H1 (cell line): ENCODE measurements at regions not wholly inside any gene's neighbourhood (a gene's known extent, or its start where the extent isn't known, plus 50 kb on each side); places are given as distances from the start of the nearest gene placed in this dataset.

ENCODE experiments used
- CTCF ChIA-PET: fragments of 300-600 bp; sonication (Branson Sonifier 250); formaldehyde crosslinking; loops from one replicate; lab custom pipeline; 2021; ENCODE audit not compliant: partially characterized antibody; lab: Charles Lee
- POLR2A ChIA-PET: fragments of 300-600 bp; sonication (Branson Sonifier 250); formaldehyde crosslinking; loops from one replicate; lab custom pipeline; 2021; ENCODE audit warnings: inconsistent platforms; ENCODE audit not compliant: partially characterized antibody; lab: Charles Lee
- DNase-seq, 2 experiments: peaks; one replicate each; pipeline versions ENCODE4 v3.0.0 to v3.0.0-alpha.2; 2010 to 2022; ENCODE audit warnings: low spot score in 2 of 2, low read depth in 1 of 2, mixed read lengths in 1 of 2
- FAIRE-seq: peaks from 2 replicates; lab custom pipeline; 2011; peaks lifted over from hg19 to GRCh38; lab: Jason Lieb, UNC
- H2AFZ ChIP-seq: 2 replicates; pipeline ENCODE4 v1.8.1; 2012; ENCODE audit warnings: low read length, inconsistent platforms
- H2AK5ac ChIP-seq: 2 replicates; pipeline ENCODE4 v1.6.1; 2013; ENCODE audit warnings: low read depth, low read length
- H2BK120ac ChIP-seq: replicated peaks from 2 replicates; pipeline ENCODE3; 2013; ENCODE audit warnings: low read depth, low read length, inconsistent platforms
- H2BK12ac ChIP-seq: 2 replicates; pipeline ENCODE4 v1.6.1; 2013; ENCODE audit warnings: low read depth, low read length
- H2BK15ac ChIP-seq: 2 replicates; pipeline ENCODE4 v1.6.1; 2013; ENCODE audit warnings: low read length
- H2BK20ac ChIP-seq: 2 replicates; pipeline ENCODE4 v1.6.1; 2013; ENCODE audit warnings: low read length
- H2BK5ac ChIP-seq: 2 replicates; pipeline ENCODE4 v1.6.1; 2013; ENCODE audit warnings: low read depth, low read length
- H3K14ac ChIP-seq: 2 replicates; pipeline ENCODE4 v1.6.1; 2013; ENCODE audit warnings: inconsistent platforms; ENCODE audit not compliant: insufficient read length
- H3K18ac ChIP-seq: 2 replicates; pipeline ENCODE4 v1.6.1; 2013; ENCODE audit warnings: low read length; ENCODE audit errors: extremely low read depth
- H3K23ac ChIP-seq: 2 replicates; pipeline ENCODE4 v1.6.1; 2013; ENCODE audit warnings: inconsistent platforms; ENCODE audit not compliant: insufficient read length
- H3K23me2 ChIP-seq: 2 replicates; pipeline ENCODE4 v1.6.1; 2013; ENCODE audit warnings: low read depth, low read length
- H3K27ac ChIP-seq: 2 replicates; pipeline ENCODE4 v1.6.1; 2011; ENCODE audit warnings: low read depth, low read length, inconsistent platforms
- H3K27me3 ChIP-seq, 4 experiments: replicated peaks in 1 of 4; 1 replicate in 1 of 4; 2 replicates in 3 of 4; pipeline versions ENCODE4 v1.6.1 to v1.8.1; 2011 to 2013; ENCODE audit warnings: low read length in 3 of 4, mild to moderate bottlenecking in 3 of 4, inconsistent platforms in 2 of 4, mixed read lengths in 2 of 4, moderate library complexity in 1 of 4; ENCODE audit not compliant: control insufficient read depth in 3 of 4, insufficient read depth in 3 of 4; ENCODE audit errors: extremely low read depth in 1 of 4
- H3K36me3 ChIP-seq, 4 experiments: 2 replicates each; pipeline versions ENCODE4 v1.6.1 to v1.8.1; 2011 to 2013; ENCODE audit warnings: mild to moderate bottlenecking in 4 of 4, low read length in 3 of 4, moderate library complexity in 2 of 4, control low read depth in 1 of 4, inconsistent platforms in 1 of 4; ENCODE audit not compliant: insufficient read depth in 4 of 4, control insufficient read depth in 2 of 4
- H3K4ac ChIP-seq: replicated peaks from 2 replicates; pipeline ENCODE3; 2013; ENCODE audit warnings: low read length, low read depth, mixed read lengths, inconsistent platforms; ENCODE audit not compliant: insufficient read length
- H3K4me1 ChIP-seq, 4 experiments: replicated peaks in 1 of 4; 1 replicate in 1 of 4; 2 replicates in 3 of 4; pipeline versions ENCODE4 v1.6.1 to v1.8.1; 2011 to 2013; ENCODE audit warnings: low read length in 3 of 4, inconsistent platforms in 2 of 4, mixed read lengths in 1 of 4; ENCODE audit not compliant: insufficient read depth in 4 of 4, control insufficient read depth in 3 of 4
- H3K4me2 ChIP-seq, 2 experiments: 2 replicates each; pipeline versions ENCODE4 v1.6.1 to v1.8.1; 2011 to 2013; ENCODE audit warnings: low read depth in 2 of 2, low read length in 2 of 2, control low read depth in 1 of 2, inconsistent platforms in 1 of 2, mild to moderate bottlenecking in 1 of 2; ENCODE audit not compliant: insufficient read depth in 1 of 2
- H3K4me3 ChIP-seq, 4 experiments: fragments of 200-600, 300-600 bp in 1 of 4; sonication (generic), shearing (Covaris generic), sonication (Bioruptor Twin) in 1 of 4; 2 replicates each; pipeline versions ENCODE4 v1.5.1 to v1.8.1; 2011 to 2016; ENCODE audit warnings: low read length in 4 of 4, low read depth in 3 of 4, control low read depth in 2 of 4, inconsistent platforms in 2 of 4, mild to moderate bottlenecking in 2 of 4, mixed read lengths in 1 of 4, moderate library complexity in 1 of 4; ENCODE audit not compliant: insufficient read depth in 2 of 4; ENCODE audit errors: extremely low read depth in 1 of 4
- H3K56ac ChIP-seq: replicated peaks from 2 replicates; pipeline ENCODE3; 2013; ENCODE audit warnings: low read depth, mild to moderate bottlenecking, mixed read lengths, low read length, inconsistent platforms; ENCODE audit not compliant: insufficient read length
- H3K79me1 ChIP-seq: 2 replicates; pipeline ENCODE4 v1.6.1; 2013; ENCODE audit warnings: low read depth, low read length, control low read depth
- H3K79me2 ChIP-seq, 2 experiments: 2 replicates each; pipeline versions ENCODE4 v1.6.1 to v1.8.1; 2012 to 2013; ENCODE audit warnings: low read length in 2 of 2, mild to moderate bottlenecking in 2 of 2, inconsistent platforms in 1 of 2; ENCODE audit not compliant: insufficient read depth in 2 of 2, control insufficient read depth in 1 of 2
- H3K9ac ChIP-seq, 4 experiments: replicated peaks in 1 of 4; 1 replicate in 1 of 4; 2 replicates in 3 of 4; pipeline versions ENCODE4 v1.6.1 to v1.8.1; 2011 to 2013; ENCODE audit warnings: low read depth in 3 of 4, low read length in 3 of 4, control low read depth in 2 of 4, mild to moderate bottlenecking in 2 of 4, moderate library complexity in 2 of 4, inconsistent platforms in 1 of 4; ENCODE audit errors: extremely low read depth in 1 of 4
- H3K9me3 ChIP-seq, 2 experiments: 2 replicates each; pipeline versions ENCODE4 v1.6.1 to v1.8.1; 2012 to 2013; ENCODE audit warnings: mild to moderate bottlenecking in 2 of 2, moderate library complexity in 2 of 2, control low read depth in 1 of 2, inconsistent platforms in 1 of 2, low read depth in 1 of 2, low read length in 1 of 2, mixed read lengths in 1 of 2; ENCODE audit not compliant: insufficient read depth in 2 of 2
- H4K20me1 ChIP-seq, 2 experiments: replicated peaks in 1 of 2; 2 replicates each; pipeline versions ENCODE3 to v1.8.1; 2011 to 2013; ENCODE audit warnings: inconsistent platforms in 2 of 2, low read length in 2 of 2, mild to moderate bottlenecking in 1 of 2; ENCODE audit not compliant: insufficient read depth in 2 of 2, control insufficient read depth in 1 of 2
- H4K5ac ChIP-seq: 2 replicates; pipeline ENCODE4 v1.6.1; 2013; ENCODE audit warnings: low read length, low read depth, mixed read lengths, inconsistent platforms; ENCODE audit not compliant: insufficient read length
- H4K8ac ChIP-seq: 2 replicates; pipeline ENCODE4 v1.8.0; 2013; ENCODE audit warnings: mild to moderate bottlenecking, moderate library complexity, low read length, inconsistent platforms; ENCODE audit not compliant: insufficient read depth; ENCODE audit errors: extremely low read depth
- H4K91ac ChIP-seq: replicated peaks from 2 replicates; pipeline ENCODE3; 2013; ENCODE audit warnings: low read length, mixed read lengths, inconsistent platforms; ENCODE audit not compliant: insufficient read length
- POU5F1 ChIP-seq: IDR thresholded peaks from 2 replicates; pipeline ENCODE4 v1.6.1; 2011; ENCODE audit warnings: low read depth, mild to moderate bottlenecking, low read length, moderate library complexity
- TEAD4 ChIP-seq: IDR thresholded peaks from 2 replicates; pipeline ENCODE4 v1.6.1; 2012; ENCODE audit warnings: low read depth, low read length, inconsistent platforms, mixed read lengths
- WGBS, 2 experiments: shearing (Covaris generic) in 1 of 2; methylation state at CpG; one replicate each; pipeline versions ENCODE4 v1.1.6 to v1.1.7; 2013 to 2015; ENCODE audit warnings: low lambda C conversion rate in 2 of 2, mixed read lengths in 2 of 2, inconsistent platforms in 1 of 2, low coverage in 1 of 2, missing lambda C conversion rate in 1 of 2; ENCODE audit not compliant: insufficient replicate concordance in 2 of 2, insufficient coverage in 1 of 2, insufficient read length in 1 of 2; ENCODE audit errors: extremely low coverage in 1 of 2, missing lambda C conversion rate in 1 of 2; 5-methylcytosine and 5-hydroxymethylcytosine counted together
- TF ChIP-seq, protein P1 (sequence below): IDR thresholded peaks from 2 replicates; pipeline ENCODE4 v1.6.1; 2012; ENCODE audit warnings: low read length, inconsistent platforms

DNA sequence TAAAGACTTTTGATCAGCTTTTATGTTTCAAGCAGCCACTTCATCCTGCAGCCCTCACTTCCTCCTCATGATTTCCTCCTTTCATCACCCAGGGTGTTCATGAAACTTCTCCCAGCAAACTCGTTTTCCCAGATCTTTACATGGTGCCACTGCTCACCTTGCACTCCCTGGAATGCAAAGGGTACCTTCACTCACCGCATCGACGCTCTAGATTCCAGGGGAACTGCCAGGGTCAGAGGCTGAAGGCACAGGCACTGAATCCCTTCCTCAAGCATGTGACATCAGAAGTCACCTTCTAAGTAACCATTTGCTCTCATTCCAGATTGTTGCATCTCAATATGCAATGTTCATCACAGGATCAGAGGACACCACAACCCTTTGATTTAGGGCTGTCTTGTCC, 82.8 kb downstream of the PRKAB2 start:
- H2AFZ ChIP-seq: peak overlapping the region; percentile 99
- H3K27me3 ChIP-seq: peaks cover 0 to 15% (median 8%) of the 10 kb centered on the region in 4 experiments; a peak in 4 of 7 replicates
- no peaks in the 10 kb centered on the region for H3K36me3 ChIP-seq
- FAIRE-seq: no peak
- H4K20me1 ChIP-seq: peaks cover 0 to 1% of the 10 kb centered on the region in 2 experiments
- H4K5ac ChIP-seq: no peak overlapping the region
- H3K79me2 ChIP-seq: no peaks in the 10 kb centered on the region
- H3K14ac ChIP-seq: no peak overlapping the region
- H3K9me3 ChIP-seq: no peaks in the 10 kb centered on the region
- H3K27ac ChIP-seq: no peak overlapping the region
- no peak overlapping the region for H3K18ac ChIP-seq
- 18% methylated on average over 4 of the region's 4 CpGs; no CpG with 5 or more reads in 1 of the 2 experiments for WGBS, 2 experiments
- H3K23me2 ChIP-seq: peaks cover 3% of the 10 kb centered on the region
- CTCF ChIA-PET: no interaction called here
- H4K8ac ChIP-seq: no peak overlapping the region
- no peak overlapping the region for H3K23ac ChIP-seq
- H3K9ac ChIP-seq: peak overlapping the region in 1 of 4 experiments; percentile 38; a peak in 1 of 7 replicates
- TF ChIP-seq, protein P1, sequence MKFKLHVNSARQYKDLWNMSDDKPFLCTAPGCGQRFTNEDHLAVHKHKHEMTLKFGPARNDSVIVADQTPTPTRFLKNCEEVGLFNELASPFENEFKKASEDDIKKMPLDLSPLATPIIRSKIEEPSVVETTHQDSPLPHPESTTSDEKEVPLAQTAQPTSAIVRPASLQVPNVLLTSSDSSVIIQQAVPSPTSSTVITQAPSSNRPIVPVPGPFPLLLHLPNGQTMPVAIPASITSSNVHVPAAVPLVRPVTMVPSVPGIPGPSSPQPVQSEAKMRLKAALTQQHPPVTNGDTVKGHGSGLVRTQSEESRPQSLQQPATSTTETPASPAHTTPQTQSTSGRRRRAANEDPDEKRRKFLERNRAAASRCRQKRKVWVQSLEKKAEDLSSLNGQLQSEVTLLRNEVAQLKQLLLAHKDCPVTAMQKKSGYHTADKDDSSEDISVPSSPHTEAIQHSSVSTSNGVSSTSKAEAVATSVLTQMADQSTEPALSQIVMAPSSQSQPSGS: no peak
- TF ChIP-seq TEAD4 (peak; percentile 83), POU5F1 (no peak)
- TF ChIP-seq, all 59 proteins: peak for 1
- Histone ChIP-seq H2BK12ac (peak overlapping the region; percentile 91), H3K56ac (no peak overlapping the region), H3K4me1 (peaks cover 0 to 5% (median 2%) of the 10 kb centered on the region in 4 experiments; a peak in 2 of 7 replicates), H2BK15ac (no peak overlapping the region), H2BK120ac (peak overlapping the region; percentile 25), H2AK5ac (no peak overlapping the region), H2BK20ac (no peak overlapping the region; the same call in 1 of the 2 replicates), H4K91ac (peak overlapping the region; percentile 95), H3K79me1 (no peaks in the 10 kb centered on the region), H3K4me2 (peak overlapping the region; percentile 41 to 49), H2BK5ac (0 out of 2 replicates have a peak overlapping the region, but pooled peaks have one; percentile 4), H3K4me3 (peak overlapping the region in 1 of 4 experiments; percentile 40; a peak in 2 of 8 replicates), H3K4ac (no peak overlapping the region)
- POLR2A ChIA-PET: interaction anchor here (1.0 to 1.5 kb wide), 2 partner anchors 9 to 153 kb away, joined by 3 to 5 read pairs; partner anchors contain the start of gene CHD1L
- no peak for DNase-seq
